ENCODE measurements at regions not wholly inside any gene's neighbourhood (a gene's known extent, or its start where the extent isn't known, plus 50 kb on each side); places are given as distances from the start of the nearest gene placed in this dataset.

DNA sequence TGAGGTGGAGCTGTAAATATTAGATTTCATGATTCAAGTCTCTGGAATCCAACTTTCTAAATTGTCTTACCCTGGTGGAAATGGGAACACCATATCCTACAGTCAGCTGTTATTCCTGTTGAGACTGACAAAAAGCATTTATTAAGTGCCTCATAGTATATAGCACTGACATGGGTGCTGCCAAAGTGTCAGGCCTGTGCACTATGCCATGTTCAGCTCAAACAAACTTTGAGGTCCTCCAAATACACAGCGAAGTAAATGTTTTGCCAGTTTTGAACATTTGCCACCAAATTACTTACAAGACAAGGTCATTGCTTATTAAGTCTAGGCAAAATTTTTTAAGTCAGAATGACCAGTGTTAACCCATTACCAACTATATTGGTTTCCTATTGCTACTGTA lies 162.9 kb upstream of the SLC25A13 start:
- no peak for DNase-seq (ENCODE audit: low spot score)

- no peak for DNase-seq (ENCODE audit: low spot score)
Observed at GRCh38 chr7:96484091-96484490, 162.2 kb upstream of the SLC25A13 start.

DNA sequence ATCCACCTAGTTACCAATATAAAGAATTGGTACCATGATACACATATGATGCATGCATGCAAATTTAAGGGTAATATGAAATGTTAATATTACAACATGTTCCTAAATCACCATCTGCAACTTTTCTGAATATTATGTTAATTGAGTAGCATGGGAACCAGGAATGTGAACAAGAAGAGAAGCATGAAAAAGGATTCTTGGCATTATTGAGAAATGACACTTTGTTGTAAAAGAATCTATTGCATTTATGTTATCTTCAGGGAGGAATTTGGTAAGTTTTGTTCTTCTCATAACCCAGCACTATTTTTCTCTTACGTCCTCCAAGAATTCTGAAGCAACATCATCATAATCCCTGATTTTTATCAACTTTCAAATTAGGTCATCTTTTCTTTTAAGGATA lies 159.9 kb upstream of the SLC25A13 start:
- DNase-seq (ENCODE audit: low spot score), result no peak

- no peak for DNase-seq (ENCODE audit: low spot score)
Observed at GRCh38 chr7:96479015-96479645, 157.2 kb upstream of the SLC25A13 start.

DNA sequence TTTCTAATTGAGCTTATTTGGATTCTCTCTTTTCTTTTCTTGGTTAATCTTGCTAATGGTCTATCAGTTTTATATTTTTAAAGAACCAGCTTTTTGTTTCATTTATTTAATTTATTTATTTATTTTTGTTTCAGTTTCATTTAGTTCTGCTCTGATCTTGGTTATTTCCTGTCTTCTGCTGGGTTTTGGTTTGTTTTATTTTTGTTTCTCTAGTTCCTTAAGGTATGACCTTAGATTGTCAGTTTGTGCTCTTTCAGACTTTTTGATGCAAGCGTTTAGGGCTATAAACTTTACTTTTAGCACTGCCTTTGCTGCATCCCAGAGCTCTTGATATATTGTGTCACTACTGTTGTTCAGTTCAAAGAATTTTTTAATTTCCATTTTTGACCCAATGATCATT lies 149.7 kb upstream of the SLC25A13 start:
- no peak for DNase-seq (ENCODE audit: low spot score)

DNA sequence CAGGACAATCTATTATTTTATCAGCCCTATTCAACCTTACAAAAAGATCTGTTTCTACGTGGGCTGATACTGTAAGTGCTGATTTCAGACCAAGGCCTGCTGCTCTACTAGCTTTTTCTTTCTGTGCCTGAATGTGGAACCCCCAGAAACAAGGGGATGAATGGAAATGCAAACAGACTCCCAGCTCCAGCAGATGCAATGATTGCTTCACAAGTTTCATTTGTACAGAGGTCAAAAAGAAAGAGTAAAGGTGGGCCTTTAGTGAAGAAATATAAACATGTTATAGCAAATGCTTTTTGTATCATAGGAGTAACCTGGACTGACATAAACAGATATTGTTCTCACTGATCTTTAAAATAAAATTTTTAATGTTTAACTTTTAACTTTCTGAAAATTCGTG lies 130.2 kb upstream of the SLC25A13 start:
- no peak for DNase-seq (ENCODE audit: low spot score)

- DNase-seq (ENCODE audit: low spot score), result no peak
Observed at GRCh38 chr7:96449094-96449493, 127.2 kb upstream of the SLC25A13 start.

GRCh38 chr7:96447109-96447645 lies 125.3 kb upstream of the SLC25A13 start:
- DNase-seq (ENCODE audit: low spot score), result no peak

GRCh38 chr7:96441436-96442084 lies 119.7 kb upstream of the SLC25A13 start:
- no peak for DNase-seq (ENCODE audit: low spot score)

- no peak for DNase-seq (ENCODE audit: low spot score)
Observed at GRCh38 chr7:96440328-96440727, 118.4 kb upstream of the SLC25A13 start.

- no peak for DNase-seq (ENCODE audit: low spot score)
Observed at GRCh38 chr7:96436880-96437279, 115.0 kb upstream of the SLC25A13 start.

- DNase-seq (ENCODE audit: low spot score), result no peak
Observed at GRCh38 chr7:96430356-96430755, 108.5 kb upstream of the SLC25A13 start.

- DNase-seq (ENCODE audit: low spot score), result no peak
Observed at GRCh38 chr7:96427143-96427542, 105.2 kb upstream of the SLC25A13 start.

GRCh38 chr7:96426685-96427084 lies 104.8 kb upstream of the SLC25A13 start:
- DNase-seq (ENCODE audit: low spot score), result no peak

GRCh38 chr7:96426027-96426426 lies 104.1 kb upstream of the SLC25A13 start:
- no peak for DNase-seq (ENCODE audit: low spot score)

DNA sequence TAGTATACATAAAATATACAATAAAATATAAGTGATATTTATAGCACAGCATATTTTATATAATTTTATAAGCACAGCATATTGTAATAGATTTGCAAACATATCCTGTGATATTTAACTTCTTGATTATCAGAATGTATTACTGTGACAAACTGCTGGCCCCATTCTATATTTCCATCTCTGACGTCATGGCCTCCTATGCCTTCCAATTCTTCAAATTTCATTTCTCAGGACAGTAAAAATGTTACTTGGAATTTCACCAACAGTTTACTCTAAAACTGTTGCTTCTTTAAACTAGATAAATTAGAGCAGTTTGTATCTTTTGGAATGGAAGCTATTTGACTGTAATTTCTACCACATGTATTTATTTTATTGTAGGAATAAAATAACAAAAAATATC lies 102.5 kb upstream of the SLC25A13 start:
- no peak for DNase-seq (ENCODE audit: low spot score)

DNA sequence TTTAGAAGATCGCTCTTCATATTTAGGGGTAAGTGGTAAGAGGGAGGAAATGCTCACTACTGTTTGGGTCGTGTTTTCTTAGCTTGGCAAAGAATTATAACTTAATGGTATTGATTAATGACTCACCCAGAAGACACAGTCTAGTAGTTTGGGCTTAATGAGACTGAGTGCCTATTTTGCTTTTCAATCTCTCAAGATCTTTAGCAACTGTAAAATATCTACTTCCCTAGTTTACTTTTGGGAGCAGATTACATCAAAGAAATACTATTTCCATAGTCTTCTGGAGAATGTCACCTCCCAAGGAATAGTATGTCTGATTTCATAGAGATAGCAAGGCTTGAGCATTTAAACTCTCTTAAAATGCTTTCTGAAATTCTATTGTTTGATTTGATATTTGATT lies 100.5 kb upstream of the SLC25A13 start:
- DNase-seq (ENCODE audit: low spot score), result no peak

DNA sequence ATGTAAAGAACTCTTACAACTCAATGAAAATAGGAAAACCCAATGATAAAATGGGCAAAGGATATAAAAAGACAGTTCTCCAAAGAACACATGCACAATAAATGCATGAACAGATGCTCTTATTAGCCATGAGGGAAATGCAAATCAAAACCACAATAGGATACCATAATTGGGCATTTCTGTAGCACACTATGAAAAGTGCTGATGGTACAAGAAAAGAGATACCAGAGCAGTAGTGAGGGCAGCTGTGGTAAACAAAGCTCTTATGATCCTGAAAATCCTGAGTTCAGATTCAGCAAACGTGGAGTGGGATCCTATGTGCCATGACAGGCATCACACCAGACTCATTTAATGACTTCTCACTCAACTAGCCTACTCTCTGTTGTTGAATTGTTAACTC lies 96.7 kb upstream of the SLC25A13 start:
- no peak for DNase-seq (ENCODE audit: low spot score)

GRCh38 chr7:96417784-96418183 lies 95.9 kb upstream of the SLC25A13 start:
- no peak for DNase-seq (ENCODE audit: low spot score)

DNA sequence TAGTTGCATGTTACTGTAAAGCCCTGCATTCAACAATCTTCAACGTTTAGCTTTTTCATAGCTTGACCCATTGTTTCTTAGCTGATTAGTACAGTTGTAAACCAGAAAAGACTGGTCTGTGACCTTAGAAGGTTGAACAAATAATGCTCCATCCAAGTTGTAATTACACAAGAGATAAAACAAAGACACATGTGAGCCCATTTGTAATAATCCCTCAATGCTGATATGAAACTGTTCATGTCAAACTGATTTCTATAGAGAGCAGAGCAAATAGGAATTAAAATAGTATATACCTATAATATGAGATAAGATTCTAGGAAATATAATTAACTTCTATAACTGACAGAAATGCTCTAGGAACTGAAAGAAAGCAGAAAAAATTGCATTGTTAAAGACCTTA lies 94.7 kb upstream of the SLC25A13 start:
- DNase-seq (ENCODE audit: low spot score), result no peak

GRCh38 chr7:96416116-96416515 lies 94.2 kb upstream of the SLC25A13 start:
- no peak for DNase-seq (ENCODE audit: low spot score)

DNA sequence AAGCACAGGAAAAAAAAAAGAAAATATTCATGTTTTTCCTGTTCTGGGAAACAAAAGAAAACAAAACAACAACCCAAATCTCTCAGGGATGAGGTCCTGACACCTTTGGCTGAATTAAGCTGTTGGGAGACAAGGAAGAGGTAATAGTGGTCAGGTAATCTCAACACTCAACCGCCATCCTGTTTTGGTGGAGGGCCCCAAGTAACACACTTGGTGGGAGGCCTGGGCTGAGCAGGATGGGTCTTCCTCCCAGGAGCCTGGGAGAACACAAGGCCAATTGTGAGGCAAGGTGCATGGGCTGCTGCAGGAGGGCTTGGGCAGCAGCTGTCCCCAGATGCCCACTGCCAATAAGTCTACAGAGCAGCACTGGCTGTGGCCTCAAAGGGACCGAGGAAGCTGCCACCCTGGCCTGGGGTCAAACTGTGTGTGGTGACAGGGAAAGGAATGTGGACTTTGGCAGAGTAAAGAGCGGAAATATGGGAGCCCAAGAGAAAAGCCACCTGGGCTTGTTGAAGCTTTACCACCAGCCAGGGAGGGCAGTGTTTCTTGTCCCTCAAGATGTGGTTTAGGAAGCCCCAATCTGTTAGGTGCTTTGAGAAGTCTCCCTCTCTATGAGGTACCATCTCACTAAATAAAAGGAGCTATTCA lies 93.5 kb upstream of the SLC25A13 start:
- DNase-seq (ENCODE audit: low spot score), result peak; percentile 54

DNA sequence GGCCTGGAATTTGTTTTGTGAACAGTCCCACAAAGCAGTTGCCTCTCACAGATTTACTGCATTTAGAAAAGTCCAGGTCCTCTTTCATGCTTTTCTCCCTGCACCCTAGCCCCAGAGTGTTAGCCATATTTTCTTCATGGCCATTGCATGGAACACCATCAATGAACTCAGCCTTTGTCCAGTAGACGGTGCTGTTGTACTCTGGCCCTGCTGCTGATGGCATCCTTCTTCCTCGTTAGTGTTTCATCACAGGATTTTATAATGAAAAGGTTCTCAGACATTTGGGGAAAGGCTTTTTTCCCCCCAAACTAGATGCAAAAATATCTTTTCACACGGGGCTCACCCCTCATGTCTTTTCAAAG lies 93.0 kb upstream of the SLC25A13 start:
- peak; percentile 60 for DNase-seq (ENCODE audit: low spot score)
